Stimulated activated CD8-positive, alpha-beta memory T cell treated with anti-CD3 and anti-CD28 coated beads, Interleukin-15, amount 100 ng/mL, for 48 hours (primary cell): ENCODE measurements at regions not wholly inside any gene's neighbourhood (a gene's known extent, or its start where the extent isn't known, plus 50 kb on each side); places are given as distances from the start of the nearest gene placed in this dataset.
"Not testable (repeated sequence)": the region's sequence is repeated elsewhere in the genome, so short reads cannot be mapped to it uniquely, and the experiment has no call there.

Source experiments
- DNase-seq, 2 donors: peaks; one replicate each; pipeline ENCODE4 v3.0.0-alpha.2; 2020; ENCODE audit warnings: low read depth in 2 of 2

- DNase-seq = no peak
Observed at GRCh38 chr17:64785011-64785421, 122.9 kb upstream of the SMURF2 start.

- DNase-seq = no peak
Observed at GRCh38 chr17:64784353-64785010, 122.4 kb upstream of the SMURF2 start.

- no peak for DNase-seq
Observed at GRCh38 chr17:64783556-64784352, 121.6 kb upstream of the SMURF2 start.

GRCh38 chr17:64783031-64783461 is 120.9 kb upstream of the SMURF2 start:
- no peak for DNase-seq

GRCh38 chr17:64781810-64782555 is 119.9 kb upstream of the SMURF2 start:
- DNase-seq = no peak

- no peak for DNase-seq
Observed at GRCh38 chr17:64781014-64781756, 119.1 kb upstream of the SMURF2 start.

GRCh38 chr17:64780096-64781013 is 118.2 kb upstream of the SMURF2 start:
- DNase-seq = peak; percentile 68 to 71

GRCh38 chr17:64779376-64780095 is 117.4 kb upstream of the SMURF2 start:
- no peak for DNase-seq

GRCh38 chr17:64779098-64779375 is 116.9 kb upstream of the SMURF2 start:
- not testable (repeated sequence) for DNase-seq

GRCh38 chr17:64778240-64779097 is 116.4 kb upstream of the SMURF2 start:
- DNase-seq = no peak

GRCh38 chr17:64777415-64778239 is 115.5 kb upstream of the SMURF2 start:
- no peak for DNase-seq

GRCh38 chr17:64776720-64777414 is 114.8 kb upstream of the SMURF2 start:
- peak; percentile 49 to 61 for DNase-seq

- DNase-seq = no peak
Observed at GRCh38 chr17:64775701-64776570, 113.8 kb upstream of the SMURF2 start.

GRCh38 chr17:64774888-64775540 is 112.9 kb upstream of the SMURF2 start:
- no peak for DNase-seq

- DNase-seq = no peak
Observed at GRCh38 chr17:64773836-64774761, 112.0 kb upstream of the SMURF2 start.
